Astrocyte of the cerebellum (primary cell): ENCODE measurements at regions not wholly inside any gene's neighbourhood (a gene's known extent, or its start where the extent isn't known, plus 50 kb on each side); places are given as distances from the start of the nearest gene placed in this dataset.

Experiments used
- DNase-seq: peaks from one replicate; pipeline ENCODE4 v3.0.0-alpha.2; 2011; ENCODE audit warnings: low read depth
- H3K4me3 ChIP-seq: 2 replicates; pipeline ENCODE4 v1.5.1; 2011; ENCODE audit warnings: mild to moderate bottlenecking, low read depth, low read length, moderate library complexity
- CTCF ChIP-seq: IDR thresholded peaks from 2 replicates; pipeline ENCODE4 v1.5.1; 2012; ENCODE audit warnings: low read length, low read depth, moderate library complexity, mild to moderate bottlenecking; ENCODE audit errors: missing control alignments
- in situ Hi-C: cut with HindIII; loops from 2 replicates; pipeline ENCODE4 v1.10.0; 2017; ENCODE audit warnings: low sequenced_read_pairs

DNA sequence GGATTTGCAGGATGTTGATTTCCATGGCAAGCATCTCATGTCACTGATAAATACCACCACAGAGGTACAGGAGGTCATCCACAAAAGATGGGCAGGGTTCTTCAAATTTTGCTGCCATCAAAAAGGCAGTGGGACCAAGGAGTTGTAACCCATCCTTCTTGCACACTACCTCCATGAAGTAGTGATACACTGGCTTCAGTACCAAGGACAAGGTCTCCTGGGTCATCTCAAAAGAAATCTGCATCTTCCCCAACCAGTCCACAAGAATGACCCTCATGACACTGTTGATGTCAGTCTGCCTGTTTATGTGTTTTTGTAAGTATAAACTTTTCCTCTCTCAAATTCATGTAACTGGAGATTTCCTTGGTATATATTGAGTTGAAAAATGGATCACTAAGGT lies 298.2 kb downstream of the CDH9 start:
- no peak for DNase-seq
- no peak for TF ChIP-seq CTCF
- H3K4me3 ChIP-seq = no peak overlapping the region
- in situ Hi-C loops = no loop called here

DNA sequence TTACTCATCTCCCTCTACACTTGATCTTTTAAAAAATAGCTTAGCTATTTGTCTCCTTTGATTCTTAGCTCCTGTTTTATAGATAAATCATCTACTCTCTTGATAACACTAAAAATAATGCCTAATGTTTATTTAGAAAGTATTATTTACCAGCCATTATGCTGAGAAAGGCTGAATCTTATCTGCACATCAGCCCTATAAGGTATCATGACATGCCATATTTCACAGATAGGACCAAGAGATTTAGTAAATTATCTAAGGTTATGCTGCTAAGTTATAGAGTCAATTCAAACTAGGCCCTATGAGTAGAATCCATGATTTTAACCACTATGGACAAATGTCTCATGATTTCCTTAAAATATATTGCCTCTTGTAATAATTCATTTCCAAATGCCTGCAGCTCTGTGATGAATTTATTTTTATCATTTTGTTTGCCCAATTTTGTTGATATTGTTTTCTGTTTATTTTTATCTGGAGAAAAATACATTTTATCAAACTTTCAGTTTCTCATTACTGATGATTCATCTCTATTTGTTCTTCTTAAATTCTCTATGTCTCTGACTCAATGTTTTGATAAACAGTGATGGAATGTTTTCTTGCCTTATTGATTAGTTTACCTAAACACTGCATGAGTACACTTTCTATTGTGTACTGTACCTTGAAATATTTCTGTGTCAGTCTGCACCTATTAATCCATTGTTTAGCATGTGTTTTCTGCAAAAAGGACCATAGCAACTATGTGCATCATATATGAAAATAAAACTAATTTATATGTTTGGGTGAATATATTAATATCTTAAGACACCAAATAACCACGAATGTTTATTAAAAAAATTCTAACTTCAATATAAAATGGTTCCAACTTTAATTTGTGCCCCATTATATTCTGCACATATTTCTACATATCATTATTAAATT lies 300.8 kb downstream of the CDH9 start:
- DNase-seq = no peak
- H3K4me3 ChIP-seq = no peak overlapping the region
- no peak for TF ChIP-seq CTCF
- in situ Hi-C loops = no loop called here

GRCh38 chr5:26727916-26728315 lies 310.5 kb downstream of the CDH9 start:
- no peak for TF ChIP-seq CTCF
- DNase-seq = no peak
- in situ Hi-C loops = no loop called here
- H3K4me3 ChIP-seq = no peak overlapping the region

- no peak overlapping the region for H3K4me3 ChIP-seq
- no peak for DNase-seq
- TF ChIP-seq CTCF = no peak
- in situ Hi-C loops = no loop called here
Measured at GRCh38 chr5:26719803-26720202, 318.6 kb downstream of the CDH9 start.

GRCh38 chr5:26700759-26701384 lies 337.5 kb downstream of the CDH9 start:
- peak; percentile 69 for TF ChIP-seq CTCF
- H3K4me3 ChIP-seq = no peak overlapping the region
- DNase-seq = peak; percentile 37
- in situ Hi-C loops = no loop called here

DNA sequence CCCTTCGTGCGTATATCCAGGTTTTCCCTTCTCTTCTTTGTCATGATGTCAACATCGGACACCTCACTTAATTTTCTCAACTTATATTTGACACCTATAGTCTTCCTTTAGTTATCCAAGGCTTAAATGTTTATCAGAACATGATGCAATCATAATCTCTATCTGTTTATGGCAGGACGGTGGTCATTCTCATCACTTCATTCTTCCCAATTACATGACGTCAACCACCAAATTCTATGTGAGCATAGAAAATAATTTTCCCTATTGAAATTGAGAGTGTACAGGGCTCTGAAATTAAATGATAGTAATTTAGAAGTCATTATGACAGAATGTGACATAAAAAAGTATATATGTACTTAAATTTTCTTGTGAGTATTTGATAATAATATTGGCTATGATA lies 345.4 kb downstream of the CDH9 start:
- in situ Hi-C loops = no loop called here
- no peak for TF ChIP-seq CTCF
- H3K4me3 ChIP-seq = no peak overlapping the region
- no peak for DNase-seq
